A673 (cell line): ENCODE measurements at regions not wholly inside any gene's neighbourhood (a gene's known extent, or its start where the extent isn't known, plus 50 kb on each side); places are given as distances from the start of the nearest gene placed in this dataset.
A peak's percentile ranks its signal among the peaks of the same experiment; 100 is the strongest.
"Not testable (repeated sequence)": the region's sequence is repeated elsewhere in the genome, so short reads cannot be mapped to it uniquely, and the experiment has no call there.

Experiments used
- BruUV-seq: library from RNA; stranded (reverse); fragments of 400-500 nt; replicated peaks from 2 replicates; lab custom pipeline; 2021; lab: Mats Ljungman, UMichigan
- CTCF ChIA-PET: fragments of 300-600 bp; sonication (Branson Sonifier 250); formaldehyde crosslinking; loops from one replicate; lab custom pipeline; 2022; ENCODE audit warnings: antibody characterized with exemption; lab: Charles Lee
- POLR2A ChIA-PET: fragments of 300-600 bp; sonication (Branson Sonifier 250); formaldehyde crosslinking; loops from one replicate; lab custom pipeline; 2022; ENCODE audit warnings: antibody characterized with exemption; ENCODE audit not compliant: low non-redundant PET; lab: Charles Lee
- DNase-seq: peaks from one replicate; pipeline ENCODE4 v3.0.0-alpha.2; 2015; ENCODE audit warnings: low spot score
- H3K27ac ChIP-seq: fragments of 200-600 bp; sonication (generic); 2 replicates; pipeline ENCODE4 v1.5.1; 2016; ENCODE audit warnings: mixed run types, low read depth, mild to moderate bottlenecking, mixed read lengths, antibody characterized with exemption, low read length; ENCODE audit not compliant: poor library complexity, severe bottlenecking
- H3K27me3 ChIP-seq: fragments of 200-600 bp; sonication (generic); replicated peaks from 2 replicates; pipeline ENCODE4 v1.6.1; 2017; ENCODE audit warnings: mixed run types, low read depth, mild to moderate bottlenecking, mixed read lengths, antibody characterized with exemption, low read length; ENCODE audit not compliant: insufficient read depth, poor library complexity
- H3K36me3 ChIP-seq: fragments of 200-600 bp; sonication (generic); 2 replicates; pipeline ENCODE4 v1.6.1; 2016; ENCODE audit warnings: mixed run types, mild to moderate bottlenecking, mixed read lengths, antibody characterized with exemption, low read length; ENCODE audit not compliant: insufficient read depth, poor library complexity, severe bottlenecking
- H3K4me1 ChIP-seq: fragments of 200-600 bp; sonication (generic); 2 replicates; pipeline ENCODE4 v1.6.1; 2017; ENCODE audit warnings: mixed run types, mild to moderate bottlenecking, mixed read lengths, antibody characterized with exemption, low read length; ENCODE audit not compliant: insufficient read depth, poor library complexity, severe bottlenecking
- H3K4me3 ChIP-seq: fragments of 200-600 bp; sonication (generic); 2 replicates; pipeline ENCODE4 v1.5.1; 2016; ENCODE audit warnings: low read depth, mixed run types, mild to moderate bottlenecking, mixed read lengths, low read length; ENCODE audit not compliant: poor library complexity, severe bottlenecking
- H3K9me3 ChIP-seq: fragments of 200-600 bp; sonication (generic); 2 replicates; pipeline ENCODE4 v1.6.1; 2016; ENCODE audit warnings: mixed run types, low read depth, mild to moderate bottlenecking, mixed read lengths, antibody characterized with exemption, low read length; ENCODE audit not compliant: poor library complexity, severe bottlenecking
- EZH2 ChIP-seq: fragments of 200-600 bp; sonication (generic); IDR thresholded peaks from 2 replicates; pipeline ENCODE4 v1.6.1; 2017; ENCODE audit warnings: borderline replicate concordance, low read depth, mild to moderate bottlenecking, mixed read lengths, antibody characterized with exemption, low read length; ENCODE audit not compliant: poor library complexity, severe bottlenecking
- intact Hi-C: fragments of 100-400 bp; cut with micrococcal nuclease; formaldehyde crosslinking; loops from one replicate; pipeline ENCODE4 v1.10.0; 2022; ENCODE audit not compliant: unreplicated experiment
- TF ChIP-seq, protein P1 (sequence below): fragments of 300-800, 200-600 bp; sonication (generic); conservative IDR thresholded peaks from 2 replicates; pipeline ENCODE4 v1.5.1; 2017; ENCODE audit warnings: low read depth, mild to moderate bottlenecking, antibody characterized with exemption, low read length, moderate library complexity, mixed read lengths

DNA sequence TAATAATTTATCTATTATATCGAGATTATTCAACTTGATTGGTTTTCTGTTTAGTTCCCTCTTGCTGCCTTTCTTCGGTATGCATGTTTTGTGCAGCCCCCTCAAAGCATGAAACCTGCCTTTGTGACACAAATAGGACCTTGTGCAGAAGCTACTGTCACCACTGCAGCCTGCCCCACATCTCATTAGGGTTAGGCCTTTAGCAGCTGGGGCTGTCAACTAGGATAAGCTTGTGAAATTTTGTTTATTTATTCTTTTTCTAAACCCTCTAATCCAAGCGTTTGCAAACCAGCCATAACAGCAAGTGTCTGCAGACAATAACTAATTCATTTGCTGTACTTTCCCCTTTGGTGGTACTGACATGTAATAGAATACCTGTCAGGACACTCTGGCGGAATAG, 258.9 kb downstream of the RCHY1 start:
- intact Hi-C loops, result no loop called here
- H3K27me3 ChIP-seq, result no peaks in the 10 kb centered on the region
- H3K4me1 ChIP-seq, result no peaks in the 10 kb centered on the region
- H3K36me3 ChIP-seq, result no peaks in the 10 kb centered on the region
- H3K4me3 ChIP-seq, result no peak overlapping the region
- CTCF ChIA-PET, result no interaction called here
- H3K27ac ChIP-seq, result no peak overlapping the region
- TF ChIP-seq EZH2, result no peak
- TF ChIP-seq, protein P1, sequence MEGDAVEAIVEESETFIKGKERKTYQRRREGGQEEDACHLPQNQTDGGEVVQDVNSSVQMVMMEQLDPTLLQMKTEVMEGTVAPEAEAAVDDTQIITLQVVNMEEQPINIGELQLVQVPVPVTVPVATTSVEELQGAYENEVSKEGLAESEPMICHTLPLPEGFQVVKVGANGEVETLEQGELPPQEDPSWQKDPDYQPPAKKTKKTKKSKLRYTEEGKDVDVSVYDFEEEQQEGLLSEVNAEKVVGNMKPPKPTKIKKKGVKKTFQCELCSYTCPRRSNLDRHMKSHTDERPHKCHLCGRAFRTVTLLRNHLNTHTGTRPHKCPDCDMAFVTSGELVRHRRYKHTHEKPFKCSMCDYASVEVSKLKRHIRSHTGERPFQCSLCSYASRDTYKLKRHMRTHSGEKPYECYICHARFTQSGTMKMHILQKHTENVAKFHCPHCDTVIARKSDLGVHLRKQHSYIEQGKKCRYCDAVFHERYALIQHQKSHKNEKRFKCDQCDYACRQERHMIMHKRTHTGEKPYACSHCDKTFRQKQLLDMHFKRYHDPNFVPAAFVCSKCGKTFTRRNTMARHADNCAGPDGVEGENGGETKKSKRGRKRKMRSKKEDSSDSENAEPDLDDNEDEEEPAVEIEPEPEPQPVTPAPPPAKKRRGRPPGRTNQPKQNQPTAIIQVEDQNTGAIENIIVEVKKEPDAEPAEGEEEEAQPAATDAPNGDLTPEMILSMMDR, result no peak
- DNase-seq, result no peak
- POLR2A ChIA-PET, result no interaction called here
- no peaks in the 10 kb centered on the region for H3K9me3 ChIP-seq
- BruUV-seq, result no TSS peak

DNA sequence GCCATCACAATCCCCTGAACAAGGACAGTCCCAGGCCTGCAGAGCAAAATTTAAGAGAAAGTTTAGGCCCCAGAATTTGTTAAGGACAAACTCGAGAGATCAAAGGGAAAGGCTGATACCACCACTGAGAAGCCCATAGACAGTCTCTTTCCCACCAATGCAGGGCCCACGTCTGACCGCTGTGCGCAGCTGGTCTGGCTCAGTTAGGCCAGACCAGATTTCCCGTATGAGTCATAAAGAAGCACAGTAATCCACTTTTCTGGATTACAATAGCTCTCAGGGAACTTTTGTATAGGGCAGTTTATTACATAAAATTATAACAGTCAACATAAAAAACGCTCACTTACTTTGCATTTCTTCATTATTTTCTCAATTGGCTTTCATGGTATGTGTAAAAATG, 259.5 kb downstream of the RCHY1 start:
- no peak overlapping the region for H3K27ac ChIP-seq
- CTCF ChIA-PET, result no interaction called here
- DNase-seq, result peak; percentile 18
- intact Hi-C loops, result no loop called here
- POLR2A ChIA-PET, result no interaction called here
- BruUV-seq, result no TSS peak
- H3K4me3 ChIP-seq, result no peak overlapping the region
- H3K4me1 ChIP-seq, result no peaks in the 10 kb centered on the region
- no peak for TF ChIP-seq EZH2
- TF ChIP-seq, protein P1, result no peak
- no peaks in the 10 kb centered on the region for H3K9me3 ChIP-seq
- H3K36me3 ChIP-seq, result no peaks in the 10 kb centered on the region
- H3K27me3 ChIP-seq, result no peaks in the 10 kb centered on the region

DNA sequence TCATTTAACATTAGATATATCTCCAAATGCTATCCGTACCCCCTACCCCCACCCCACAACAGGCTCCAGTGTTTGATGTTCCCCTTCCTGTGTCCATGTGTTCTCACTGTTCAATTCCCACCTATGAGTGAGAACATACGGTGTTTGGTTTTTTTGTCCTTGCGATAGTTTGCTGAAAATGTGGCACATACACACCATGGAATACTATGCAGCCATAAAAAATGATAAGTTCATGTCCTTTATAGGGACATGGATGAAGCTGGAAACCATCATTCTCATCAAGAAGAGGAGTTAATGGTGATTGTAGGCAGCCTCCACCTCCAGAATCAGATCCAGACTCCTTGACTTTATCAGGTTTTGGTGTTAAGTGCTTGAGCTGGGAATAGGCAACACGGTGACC, 261.1 kb downstream of the RCHY1 start:
- H3K36me3 ChIP-seq, CTCF ChIA-PET, H3K27ac ChIP-seq, DNase-seq, H3K27me3 ChIP-seq, H3K9me3 ChIP-seq, intact Hi-C loops, H3K4me1 ChIP-seq, POLR2A ChIA-PET, H3K4me3 ChIP-seq, BruUV-seq: not testable (repeated sequence)

DNA sequence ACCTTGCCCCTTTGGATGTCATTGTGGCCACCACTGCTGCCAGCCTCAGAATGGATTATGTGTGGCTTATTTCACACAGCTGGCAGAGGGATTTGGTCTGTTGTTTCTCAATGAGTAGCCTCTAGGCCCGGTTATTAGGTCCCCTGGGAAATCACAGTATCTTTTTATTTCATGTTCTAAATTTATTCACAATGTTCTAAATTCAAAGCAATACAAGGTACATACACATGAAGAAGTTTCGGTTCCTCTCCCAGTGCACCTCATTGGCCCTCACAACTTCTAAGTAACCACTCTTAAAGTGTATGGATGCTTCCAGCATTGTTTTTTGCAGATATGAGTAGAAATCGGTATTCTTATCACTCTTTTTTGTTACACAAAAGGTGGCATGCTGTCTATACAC, 262.7 kb downstream of the RCHY1 start:
- no peak for DNase-seq
- BruUV-seq, result no TSS peak
- H3K4me3 ChIP-seq, result no peak overlapping the region
- no peaks in the 10 kb centered on the region for H3K36me3 ChIP-seq
- H3K9me3 ChIP-seq, result no peaks in the 10 kb centered on the region
- no peak overlapping the region for H3K27ac ChIP-seq
- CTCF ChIA-PET, result no interaction called here
- POLR2A ChIA-PET, result no interaction called here
- no peaks in the 10 kb centered on the region for H3K27me3 ChIP-seq
- TF ChIP-seq EZH2, result no peak
- TF ChIP-seq, protein P1, result no peak
- H3K4me1 ChIP-seq, result no peaks in the 10 kb centered on the region
- intact Hi-C loops, result no loop called here
